ENCODE measurements at regions not wholly inside any gene's neighbourhood (a gene's known extent, or its start where the extent isn't known, plus 50 kb on each side); places are given as distances from the start of the nearest gene placed in this dataset.

- TF ChIP-seq, protein P1, sequence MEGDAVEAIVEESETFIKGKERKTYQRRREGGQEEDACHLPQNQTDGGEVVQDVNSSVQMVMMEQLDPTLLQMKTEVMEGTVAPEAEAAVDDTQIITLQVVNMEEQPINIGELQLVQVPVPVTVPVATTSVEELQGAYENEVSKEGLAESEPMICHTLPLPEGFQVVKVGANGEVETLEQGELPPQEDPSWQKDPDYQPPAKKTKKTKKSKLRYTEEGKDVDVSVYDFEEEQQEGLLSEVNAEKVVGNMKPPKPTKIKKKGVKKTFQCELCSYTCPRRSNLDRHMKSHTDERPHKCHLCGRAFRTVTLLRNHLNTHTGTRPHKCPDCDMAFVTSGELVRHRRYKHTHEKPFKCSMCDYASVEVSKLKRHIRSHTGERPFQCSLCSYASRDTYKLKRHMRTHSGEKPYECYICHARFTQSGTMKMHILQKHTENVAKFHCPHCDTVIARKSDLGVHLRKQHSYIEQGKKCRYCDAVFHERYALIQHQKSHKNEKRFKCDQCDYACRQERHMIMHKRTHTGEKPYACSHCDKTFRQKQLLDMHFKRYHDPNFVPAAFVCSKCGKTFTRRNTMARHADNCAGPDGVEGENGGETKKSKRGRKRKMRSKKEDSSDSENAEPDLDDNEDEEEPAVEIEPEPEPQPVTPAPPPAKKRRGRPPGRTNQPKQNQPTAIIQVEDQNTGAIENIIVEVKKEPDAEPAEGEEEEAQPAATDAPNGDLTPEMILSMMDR (IDR thresholded peaks at IDR 0.05; ENCODE audit: control extremely low read depth, extremely low read depth, low read depth, missing control alignments) = no peak
- ChIA-PET POLR2A (no interaction called here), CTCF (no interaction called here)
- no peak for DNase-seq (ENCODE audit: extremely low spot score)
These were observed 56.1 kb downstream of the CAPZA3 start for GRCh38 chr12:18794000-18794399.

DNA sequence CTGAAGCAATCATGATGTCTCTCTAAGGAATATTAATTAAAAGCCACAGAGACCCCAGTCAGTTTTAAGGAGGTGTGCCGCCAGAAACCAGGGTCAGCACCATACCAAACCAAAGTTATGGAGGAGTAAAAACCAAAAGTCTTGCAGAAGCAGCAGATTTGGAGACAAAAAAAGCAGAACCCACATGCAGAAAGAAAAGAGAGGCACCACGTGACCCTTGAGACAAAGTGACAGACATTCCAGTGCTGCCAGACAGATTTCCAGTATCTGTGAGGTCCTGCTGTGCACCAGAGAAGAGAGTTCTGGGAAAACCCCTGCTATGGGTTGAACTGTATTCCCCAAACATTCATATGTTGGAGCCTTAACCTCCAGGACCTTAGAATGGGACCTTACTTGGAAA, 59.7 kb downstream of the CAPZA3 start:
- CTCF ChIA-PET = no interaction called here
- POLR2A ChIA-PET = no interaction called here
- TF ChIP-seq, protein P1 (IDR thresholded peaks at IDR 0.05; ENCODE audit: control extremely low read depth, extremely low read depth, low read depth, missing control alignments) = no peak
- DNase-seq (ENCODE audit: extremely low spot score) = no peak

GRCh38 chr12:18798535-18799361, 60.8 kb downstream of the CAPZA3 start:
- TF ChIP-seq, protein P1 (IDR thresholded peaks at IDR 0.05; ENCODE audit: control extremely low read depth, extremely low read depth, low read depth, missing control alignments) = no peak
- no peak for DNase-seq (ENCODE audit: extremely low spot score)
- ChIA-PET CTCF (no interaction called here), POLR2A (no interaction called here)

DNA sequence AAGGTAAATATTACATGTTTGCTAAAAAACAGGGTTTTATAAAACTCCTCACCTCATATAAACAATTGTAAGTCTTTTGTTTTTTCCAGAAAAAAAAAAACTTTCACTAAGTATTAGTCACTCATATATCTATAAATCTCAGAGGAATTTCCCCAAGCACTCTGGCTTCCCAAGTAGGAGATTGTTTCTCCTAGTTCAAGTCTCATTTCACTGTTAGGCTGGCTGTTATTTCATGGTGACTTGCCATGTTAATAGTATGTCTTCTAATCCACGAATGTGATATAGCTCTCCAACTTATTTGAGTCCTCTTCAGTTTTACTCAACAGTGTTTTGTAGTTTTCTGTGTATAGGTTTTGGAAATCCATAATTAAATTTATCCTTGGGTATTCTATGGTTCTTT, 61.6 kb downstream of the CAPZA3 start:
- TF ChIP-seq, protein P1 (IDR thresholded peaks at IDR 0.05; ENCODE audit: control extremely low read depth, extremely low read depth, low read depth, missing control alignments) = no peak
- CTCF ChIA-PET = no interaction called here
- POLR2A ChIA-PET = no interaction called here
- DNase-seq (ENCODE audit: extremely low spot score) = no peak

DNA sequence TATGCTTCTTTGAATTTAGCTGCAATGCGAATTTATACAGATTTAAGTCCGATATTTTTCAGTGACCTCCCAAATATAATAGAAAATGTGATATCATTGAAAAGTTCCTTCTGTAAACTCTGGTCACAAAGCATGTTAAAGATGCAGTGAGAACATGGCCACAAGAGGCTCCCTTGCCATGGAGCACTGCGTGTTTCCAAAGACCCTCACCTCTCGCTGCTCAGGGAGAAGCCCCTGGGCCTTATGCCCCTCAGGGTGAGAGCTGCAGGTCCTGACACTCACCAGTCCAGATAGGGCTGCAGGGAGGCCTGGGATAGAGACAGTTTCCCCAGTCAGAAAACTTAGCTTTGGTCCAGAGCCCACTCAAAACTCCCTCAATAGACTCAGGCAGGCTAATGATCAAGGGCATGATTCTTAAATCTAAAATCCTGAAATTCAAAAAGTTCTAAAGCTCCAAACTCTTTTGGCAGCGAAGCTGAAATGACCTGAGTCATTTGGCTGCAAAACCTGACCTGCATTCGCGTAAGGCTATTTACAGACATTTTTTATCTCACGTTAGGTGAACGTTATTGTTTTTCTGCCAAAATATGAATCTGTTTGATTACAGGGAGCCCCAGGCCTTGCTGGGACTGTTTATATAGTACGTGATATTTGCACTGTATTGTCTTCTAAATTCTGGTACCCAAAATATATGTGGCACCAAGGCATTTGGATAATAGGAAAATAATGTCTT, 67.8 kb downstream of the CAPZA3 start:
- no peak for DNase-seq (ENCODE audit: extremely low spot score)
- ChIA-PET POLR2A (no interaction called here), CTCF (no interaction called here)
- TF ChIP-seq, protein P1 (IDR thresholded peaks at IDR 0.05; ENCODE audit: control extremely low read depth, extremely low read depth, low read depth, missing control alignments) = no peak

GRCh38 chr12:18807714-18808113, 69.8 kb downstream of the CAPZA3 start:
- TF ChIP-seq, protein P1 (IDR thresholded peaks at IDR 0.05; ENCODE audit: control extremely low read depth, extremely low read depth, low read depth, missing control alignments) = no peak
- ChIA-PET POLR2A (no interaction called here), CTCF (no interaction called here)
- no peak for DNase-seq (ENCODE audit: extremely low spot score)
